ENCODE measurements at regions not wholly inside any gene's neighbourhood (a gene's known extent, or its start where the extent isn't known, plus 50 kb on each side); places are given as distances from the start of the nearest gene placed in this dataset.
"Not testable (repeated sequence)": the region's sequence is repeated elsewhere in the genome, so short reads cannot be mapped to it uniquely, and the experiment has no call there.

GRCh38 chr11:81220146-81220895 is 1513.3 kb downstream of the FAM181B start:
- Histone ChIP-seq H3K4me3 (ENCODE audit: low read depth in 1 of 2, low read length in 2 of 2) (no peak overlapping the region), H3K27me3 (ENCODE audit: low read depth, low read length) (no peaks in the 10 kb centered on the region)

GRCh38 chr11:81219661-81220060 is 1514.0 kb downstream of the FAM181B start:
- no peak overlapping the region for H3K4me3 ChIP-seq (ENCODE audit: low read depth in 1 of 2, low read length in 2 of 2)
- no peaks in the 10 kb centered on the region for H3K9me3 ChIP-seq (ENCODE audit: control insufficient read depth in 1 of 2, low read length in 2 of 2)
- no peak overlapping the region for H3K27ac ChIP-seq (ENCODE audit: low read length)
- H3K36me3 ChIP-seq (ENCODE audit: control insufficient read depth in 1 of 2, insufficient read depth in 2 of 2, low read length in 2 of 2) = no peaks in the 10 kb centered on the region
- no peaks in the 10 kb centered on the region for H3K4me1 ChIP-seq (ENCODE audit: control insufficient read depth in 1 of 2, insufficient read depth in 2 of 2, low read length in 2 of 2)
- H3K27me3 ChIP-seq (ENCODE audit: low read depth, low read length) = no peaks in the 10 kb centered on the region

More at GRCh38 chr11:81220146-81220895, 1513.3 kb downstream of the FAM181B start:
- no peaks in the 10 kb centered on the region for H3K9me3 ChIP-seq (ENCODE audit: control insufficient read depth in 1 of 2, low read length in 2 of 2)
- H3K4me1 ChIP-seq (ENCODE audit: control insufficient read depth in 1 of 2, insufficient read depth in 2 of 2, low read length in 2 of 2) = no peaks in the 10 kb centered on the region
- no peak overlapping the region for H3K27ac ChIP-seq (ENCODE audit: low read length)
- no peaks in the 10 kb centered on the region for H3K36me3 ChIP-seq (ENCODE audit: control insufficient read depth in 1 of 2, insufficient read depth in 2 of 2, low read length in 2 of 2)

GRCh38 chr11:81218440-81218839 is 1515.2 kb downstream of the FAM181B start:
- H3K27ac ChIP-seq (ENCODE audit: low read length) = no peak overlapping the region
- no peaks in the 10 kb centered on the region for H3K4me1 ChIP-seq (ENCODE audit: control insufficient read depth in 1 of 2, insufficient read depth in 2 of 2, low read length in 2 of 2)
- H3K36me3 ChIP-seq (ENCODE audit: control insufficient read depth in 1 of 2, insufficient read depth in 2 of 2, low read length in 2 of 2) = no peaks in the 10 kb centered on the region
- H3K4me3 ChIP-seq (ENCODE audit: low read depth in 1 of 2, low read length in 2 of 2) = no peak overlapping the region
- H3K9me3 ChIP-seq (ENCODE audit: control insufficient read depth in 1 of 2, low read length in 2 of 2) = no peaks in the 10 kb centered on the region
- H3K27me3 ChIP-seq (ENCODE audit: low read depth, low read length) = no peaks in the 10 kb centered on the region

- H3K4me1 ChIP-seq (ENCODE audit: control insufficient read depth in 1 of 2, insufficient read depth in 2 of 2, low read length in 2 of 2) = no peaks in the 10 kb centered on the region
- H3K4me3 ChIP-seq (ENCODE audit: low read depth in 1 of 2, low read length in 2 of 2) = no peak overlapping the region
- H3K27me3 ChIP-seq (ENCODE audit: low read depth, low read length) = no peaks in the 10 kb centered on the region
- no peaks in the 10 kb centered on the region for H3K36me3 ChIP-seq (ENCODE audit: control insufficient read depth in 1 of 2, insufficient read depth in 2 of 2, low read length in 2 of 2)
- H3K9me3 ChIP-seq (ENCODE audit: control insufficient read depth in 1 of 2, low read length in 2 of 2) = no peaks in the 10 kb centered on the region
- no peak overlapping the region for H3K27ac ChIP-seq (ENCODE audit: low read length)
These were observed 1522.6 kb downstream of the FAM181B start for GRCh38 chr11:81211050-81211449.

- Histone ChIP-seq H3K36me3 (ENCODE audit: control insufficient read depth in 1 of 2, insufficient read depth in 2 of 2, low read length in 2 of 2) (no peaks in the 10 kb centered on the region), H3K27me3 (ENCODE audit: low read depth, low read length) (no peaks in the 10 kb centered on the region), H3K27ac (ENCODE audit: low read length) (no peak overlapping the region), H3K4me3 (ENCODE audit: low read depth in 1 of 2, low read length in 2 of 2) (no peak overlapping the region), H3K4me1 (ENCODE audit: control insufficient read depth in 1 of 2, insufficient read depth in 2 of 2, low read length in 2 of 2) (no peaks in the 10 kb centered on the region), H3K9me3 (ENCODE audit: control insufficient read depth in 1 of 2, low read length in 2 of 2) (no peaks in the 10 kb centered on the region)
These were observed 1526.1 kb downstream of the FAM181B start for GRCh38 chr11:81207421-81208054.

GRCh38 chr11:81203876-81204275 is 1529.8 kb downstream of the FAM181B start:
- no peaks in the 10 kb centered on the region for H3K4me1 ChIP-seq (ENCODE audit: control insufficient read depth in 1 of 2, insufficient read depth in 2 of 2, low read length in 2 of 2)
- no peaks in the 10 kb centered on the region for H3K36me3 ChIP-seq (ENCODE audit: control insufficient read depth in 1 of 2, insufficient read depth in 2 of 2, low read length in 2 of 2)
- no peak overlapping the region for H3K27ac ChIP-seq (ENCODE audit: low read length)
- H3K27me3 ChIP-seq (ENCODE audit: low read depth, low read length) = no peaks in the 10 kb centered on the region
- no peak overlapping the region for H3K4me3 ChIP-seq (ENCODE audit: low read depth in 1 of 2, low read length in 2 of 2)
- H3K9me3 ChIP-seq (ENCODE audit: control insufficient read depth in 1 of 2, low read length in 2 of 2) = peaks cover 0 to 8% of the 10 kb centered on the region in 2 donors

- Histone ChIP-seq H3K27ac (ENCODE audit: low read length) (no peak overlapping the region), H3K4me1 (ENCODE audit: control insufficient read depth in 1 of 2, insufficient read depth in 2 of 2, low read length in 2 of 2) (no peaks in the 10 kb centered on the region), H3K9me3 (ENCODE audit: control insufficient read depth in 1 of 2, low read length in 2 of 2) (peaks cover 0 to 17% of the 10 kb centered on the region in 2 donors), H3K27me3 (ENCODE audit: low read depth, low read length) (no peaks in the 10 kb centered on the region), H3K36me3 (ENCODE audit: control insufficient read depth in 1 of 2, insufficient read depth in 2 of 2, low read length in 2 of 2) (no peaks in the 10 kb centered on the region), H3K4me3 (ENCODE audit: low read depth in 1 of 2, low read length in 2 of 2) (no peak overlapping the region)
These were observed 1536.3 kb downstream of the FAM181B start for GRCh38 chr11:81197396-81197795.

- H3K27ac ChIP-seq (ENCODE audit: low read length) = no peak overlapping the region
- H3K4me3 ChIP-seq (ENCODE audit: low read depth in 1 of 2, low read length in 2 of 2) = no peak overlapping the region
- no peaks in the 10 kb centered on the region for H3K4me1 ChIP-seq (ENCODE audit: control insufficient read depth in 1 of 2, insufficient read depth in 2 of 2, low read length in 2 of 2)
- no peaks in the 10 kb centered on the region for H3K27me3 ChIP-seq (ENCODE audit: low read depth, low read length)
- H3K9me3 ChIP-seq (ENCODE audit: control insufficient read depth in 1 of 2, low read length in 2 of 2) = peaks cover 0 to 9% of the 10 kb centered on the region in 2 donors
- no peaks in the 10 kb centered on the region for H3K36me3 ChIP-seq (ENCODE audit: control insufficient read depth in 1 of 2, insufficient read depth in 2 of 2, low read length in 2 of 2)
These were observed 1541.1 kb downstream of the FAM181B start for GRCh38 chr11:81192516-81192915.

- Histone ChIP-seq H3K4me3 (ENCODE audit: low read depth in 1 of 2, low read length in 2 of 2) (no peak overlapping the region), H3K9me3 (ENCODE audit: control insufficient read depth in 1 of 2, low read length in 2 of 2) (peaks cover 0 to 9% of the 10 kb centered on the region in 2 donors), H3K36me3 (ENCODE audit: control insufficient read depth in 1 of 2, insufficient read depth in 2 of 2, low read length in 2 of 2) (no peaks in the 10 kb centered on the region), H3K27me3 (ENCODE audit: low read depth, low read length) (no peaks in the 10 kb centered on the region), H3K4me1 (ENCODE audit: control insufficient read depth in 1 of 2, insufficient read depth in 2 of 2, low read length in 2 of 2) (no peaks in the 10 kb centered on the region), H3K27ac (ENCODE audit: low read length) (no peak overlapping the region)
These were observed 1543.1 kb downstream of the FAM181B start for GRCh38 chr11:81190546-81190945.

GRCh38 chr11:81187033-81187432 is 1546.6 kb downstream of the FAM181B start:
- H3K9me3 ChIP-seq (ENCODE audit: control insufficient read depth in 1 of 2, low read length in 2 of 2); H3K27ac ChIP-seq (ENCODE audit: low read length); H3K27me3 ChIP-seq (ENCODE audit: low read depth, low read length); H3K36me3 ChIP-seq (ENCODE audit: control insufficient read depth in 1 of 2, insufficient read depth in 2 of 2, low read length in 2 of 2); H3K4me3 ChIP-seq (ENCODE audit: low read depth in 1 of 2, low read length in 2 of 2); H3K4me1 ChIP-seq (ENCODE audit: control insufficient read depth in 1 of 2, insufficient read depth in 2 of 2, low read length in 2 of 2): not testable (repeated sequence)

GRCh38 chr11:81174646-81175330 is 1558.9 kb downstream of the FAM181B start:
- H3K9me3 ChIP-seq (ENCODE audit: control insufficient read depth in 1 of 2, low read length in 2 of 2) = no peaks in the 10 kb centered on the region
- no peaks in the 10 kb centered on the region for H3K4me1 ChIP-seq (ENCODE audit: control insufficient read depth in 1 of 2, insufficient read depth in 2 of 2, low read length in 2 of 2)
- no peaks in the 10 kb centered on the region for H3K27me3 ChIP-seq (ENCODE audit: low read depth, low read length)
- H3K36me3 ChIP-seq (ENCODE audit: control insufficient read depth in 1 of 2, insufficient read depth in 2 of 2, low read length in 2 of 2) = no peaks in the 10 kb centered on the region
- H3K27ac ChIP-seq (ENCODE audit: low read length) = no peak overlapping the region
- no peak overlapping the region for H3K4me3 ChIP-seq (ENCODE audit: low read depth in 1 of 2, low read length in 2 of 2)

All from muscle layer of duodenum (tissue), 2 donors.